HL-60 (cell line): ENCODE measurements at regions not wholly inside any gene's neighbourhood (a gene's known extent, or its start where the extent isn't known, plus 50 kb on each side); places are given as distances from the start of the nearest gene placed in this dataset.

Source experiments
- TF ChIP-seq, protein P1 (sequence below): IDR thresholded peaks from 2 replicates; pipeline ENCODE4 v1.6.1; 2012; ENCODE audit warnings: low read depth; ENCODE audit not compliant: insufficient replicate concordance
- TF ChIP-seq, protein P2 (sequence below): IDR thresholded peaks from one replicate; pipeline ENCODE4 v1.5.1; 2011; ENCODE audit warnings: low read length, control low read depth, inconsistent platforms; ENCODE audit not compliant: insufficient read depth

DNA sequence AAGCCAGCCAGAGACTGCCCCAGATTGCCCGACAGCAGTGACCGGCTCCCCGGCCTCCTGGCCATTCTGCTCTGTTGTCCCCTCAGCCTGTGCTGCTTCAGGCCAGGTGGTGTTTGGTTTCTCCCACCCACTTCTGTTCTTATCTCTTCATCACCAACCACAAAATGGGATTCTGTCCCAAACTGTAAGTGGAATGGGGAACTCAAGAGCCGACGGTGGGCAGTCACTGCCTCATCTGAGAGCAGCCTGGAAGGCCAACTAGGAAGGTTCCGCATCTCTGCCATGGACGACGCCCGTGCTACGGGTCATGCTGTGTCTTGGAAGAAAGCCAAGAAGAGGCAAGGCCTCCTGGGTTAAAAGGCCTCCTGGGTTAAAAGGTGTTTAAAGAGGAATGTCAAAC is 219.0 kb upstream of the PIK3R1 start:
- TF ChIP-seq, protein P1, sequence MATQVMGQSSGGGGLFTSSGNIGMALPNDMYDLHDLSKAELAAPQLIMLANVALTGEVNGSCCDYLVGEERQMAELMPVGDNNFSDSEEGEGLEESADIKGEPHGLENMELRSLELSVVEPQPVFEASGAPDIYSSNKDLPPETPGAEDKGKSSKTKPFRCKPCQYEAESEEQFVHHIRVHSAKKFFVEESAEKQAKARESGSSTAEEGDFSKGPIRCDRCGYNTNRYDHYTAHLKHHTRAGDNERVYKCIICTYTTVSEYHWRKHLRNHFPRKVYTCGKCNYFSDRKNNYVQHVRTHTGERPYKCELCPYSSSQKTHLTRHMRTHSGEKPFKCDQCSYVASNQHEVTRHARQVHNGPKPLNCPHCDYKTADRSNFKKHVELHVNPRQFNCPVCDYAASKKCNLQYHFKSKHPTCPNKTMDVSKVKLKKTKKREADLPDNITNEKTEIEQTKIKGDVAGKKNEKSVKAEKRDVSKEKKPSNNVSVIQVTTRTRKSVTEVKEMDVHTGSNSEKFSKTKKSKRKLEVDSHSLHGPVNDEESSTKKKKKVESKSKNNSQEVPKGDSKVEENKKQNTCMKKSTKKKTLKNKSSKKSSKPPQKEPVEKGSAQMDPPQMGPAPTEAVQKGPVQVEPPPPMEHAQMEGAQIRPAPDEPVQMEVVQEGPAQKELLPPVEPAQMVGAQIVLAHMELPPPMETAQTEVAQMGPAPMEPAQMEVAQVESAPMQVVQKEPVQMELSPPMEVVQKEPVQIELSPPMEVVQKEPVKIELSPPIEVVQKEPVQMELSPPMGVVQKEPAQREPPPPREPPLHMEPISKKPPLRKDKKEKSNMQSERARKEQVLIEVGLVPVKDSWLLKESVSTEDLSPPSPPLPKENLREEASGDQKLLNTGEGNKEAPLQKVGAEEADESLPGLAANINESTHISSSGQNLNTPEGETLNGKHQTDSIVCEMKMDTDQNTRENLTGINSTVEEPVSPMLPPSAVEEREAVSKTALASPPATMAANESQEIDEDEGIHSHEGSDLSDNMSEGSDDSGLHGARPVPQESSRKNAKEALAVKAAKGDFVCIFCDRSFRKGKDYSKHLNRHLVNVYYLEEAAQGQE = no peak
- TF ChIP-seq, protein P2, sequence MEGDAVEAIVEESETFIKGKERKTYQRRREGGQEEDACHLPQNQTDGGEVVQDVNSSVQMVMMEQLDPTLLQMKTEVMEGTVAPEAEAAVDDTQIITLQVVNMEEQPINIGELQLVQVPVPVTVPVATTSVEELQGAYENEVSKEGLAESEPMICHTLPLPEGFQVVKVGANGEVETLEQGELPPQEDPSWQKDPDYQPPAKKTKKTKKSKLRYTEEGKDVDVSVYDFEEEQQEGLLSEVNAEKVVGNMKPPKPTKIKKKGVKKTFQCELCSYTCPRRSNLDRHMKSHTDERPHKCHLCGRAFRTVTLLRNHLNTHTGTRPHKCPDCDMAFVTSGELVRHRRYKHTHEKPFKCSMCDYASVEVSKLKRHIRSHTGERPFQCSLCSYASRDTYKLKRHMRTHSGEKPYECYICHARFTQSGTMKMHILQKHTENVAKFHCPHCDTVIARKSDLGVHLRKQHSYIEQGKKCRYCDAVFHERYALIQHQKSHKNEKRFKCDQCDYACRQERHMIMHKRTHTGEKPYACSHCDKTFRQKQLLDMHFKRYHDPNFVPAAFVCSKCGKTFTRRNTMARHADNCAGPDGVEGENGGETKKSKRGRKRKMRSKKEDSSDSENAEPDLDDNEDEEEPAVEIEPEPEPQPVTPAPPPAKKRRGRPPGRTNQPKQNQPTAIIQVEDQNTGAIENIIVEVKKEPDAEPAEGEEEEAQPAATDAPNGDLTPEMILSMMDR = no peak
